GM19468 (cell line): ENCODE measurements at regions not wholly inside any gene's neighbourhood (a gene's known extent, or its start where the extent isn't known, plus 50 kb on each side); places are given as distances from the start of the nearest gene placed in this dataset.

Source experiments
- ATAC-seq: cut with Tn5 transposase; IDR thresholded peaks from one replicate; pipeline ENCODE4 v1.9.1; 2021; ENCODE audit warnings: mild to moderate bottlenecking, moderate library complexity, moderate number of reproducible peaks; ENCODE audit not compliant: unreplicated experiment; ENCODE audit errors: extremely low read depth

DNA sequence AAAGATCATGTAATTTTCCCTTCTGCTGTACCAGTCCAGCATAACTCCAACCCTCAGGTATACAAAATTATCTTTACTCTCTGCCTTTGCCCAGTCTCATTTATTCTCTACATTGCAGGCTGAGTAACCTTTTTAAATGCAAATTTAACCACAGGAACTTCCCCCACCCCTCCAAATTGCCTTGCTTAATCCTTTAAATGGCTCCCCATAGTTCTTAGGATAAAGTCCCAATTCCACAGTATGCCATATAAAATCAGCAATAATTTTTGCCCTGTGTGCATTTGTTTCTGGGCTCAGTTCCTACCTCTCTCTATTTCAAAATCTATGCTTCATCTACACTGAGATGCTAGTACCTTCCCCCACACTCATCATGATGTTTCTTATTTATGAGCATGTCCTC, 879.7 kb downstream of the RPA4 start:
- ATAC-seq, result no peak

DNA sequence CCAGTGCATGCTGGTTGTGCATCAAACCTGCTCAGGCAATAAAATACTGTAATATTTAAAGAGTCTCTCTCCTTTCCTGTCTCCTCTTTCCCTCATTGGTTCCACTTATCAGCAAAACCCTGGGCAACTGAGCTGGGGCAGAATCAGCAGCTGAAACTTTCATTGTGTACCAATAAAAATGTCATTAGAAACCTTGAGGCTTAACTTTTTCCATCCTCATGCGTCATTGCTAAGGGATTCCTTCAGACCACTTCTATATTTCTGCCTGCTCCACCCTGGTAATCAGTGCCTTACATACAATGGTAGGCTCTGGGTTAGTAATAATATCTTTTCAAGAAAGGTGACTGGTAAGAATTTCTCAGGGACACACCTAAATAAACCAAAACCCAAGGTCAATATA, 880.3 kb downstream of the RPA4 start:
- no peak for ATAC-seq

DNA sequence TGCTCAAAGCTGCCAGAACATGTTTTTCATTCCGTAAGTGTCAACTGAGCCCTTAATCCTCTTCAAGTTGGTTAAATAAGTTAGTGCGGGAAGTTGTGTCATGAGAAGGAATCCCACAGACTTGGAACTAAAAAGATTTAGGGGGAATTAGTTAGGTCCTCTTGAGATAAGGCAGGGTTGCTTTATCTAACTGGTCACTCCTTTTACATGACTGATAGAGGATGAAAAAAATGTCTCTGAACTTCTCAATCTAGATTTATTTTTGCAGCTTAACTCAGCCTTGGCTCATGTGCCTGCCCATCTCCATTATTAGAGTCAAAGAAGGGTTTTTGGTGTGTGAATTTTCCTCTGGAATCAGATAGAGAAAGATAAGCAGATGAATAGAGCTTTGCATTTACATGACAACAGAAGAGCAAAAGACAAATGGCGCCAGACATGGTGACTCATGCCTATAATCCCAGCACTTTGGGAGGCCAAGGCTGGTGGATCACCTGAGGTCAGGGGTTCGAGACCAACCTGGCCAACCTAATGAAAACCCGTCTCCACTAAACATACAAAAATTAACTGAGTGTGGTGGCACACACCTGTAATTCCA, 882.9 kb downstream of the RPA4 start:
- no peak for ATAC-seq

DNA sequence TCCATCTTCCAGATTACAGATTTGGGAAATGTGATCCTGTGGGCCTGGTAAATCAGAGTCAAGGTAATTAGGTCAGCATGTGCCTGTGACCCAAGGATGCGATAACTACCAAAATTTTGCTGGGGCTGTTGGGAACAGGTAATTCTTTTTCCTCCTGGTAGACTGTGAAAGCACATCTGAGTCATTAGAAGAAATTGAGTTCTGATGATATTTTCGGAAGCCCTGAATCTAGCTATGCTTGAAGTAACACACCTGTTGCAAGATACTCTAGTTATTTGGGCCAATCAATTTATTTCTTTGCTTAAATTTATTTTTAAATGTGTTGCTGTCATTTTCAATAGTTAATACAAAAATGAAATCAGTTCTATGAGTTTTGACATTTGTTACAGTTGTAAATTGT, 903.6 kb downstream of the RPA4 start:
- ATAC-seq, result no peak

DNA sequence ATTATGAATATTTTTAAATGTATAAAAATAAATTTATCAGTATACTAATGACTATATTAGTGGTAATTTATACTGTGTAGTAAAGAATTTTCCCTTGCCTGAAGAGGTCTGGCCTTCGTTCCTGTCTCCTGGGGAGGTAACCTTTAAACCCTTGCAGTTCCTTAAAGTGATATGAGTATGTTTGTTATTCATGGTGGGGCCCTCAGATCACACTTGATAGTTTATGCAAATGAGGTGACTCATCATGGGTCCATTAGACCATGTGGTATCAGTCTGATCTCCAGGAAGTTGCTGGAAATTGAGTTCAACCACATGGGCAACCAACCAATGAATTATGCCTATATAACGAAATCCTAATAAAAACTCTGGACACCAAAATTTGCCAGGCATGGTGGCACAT, 904.1 kb downstream of the RPA4 start:
- ATAC-seq, result no peak

DNA sequence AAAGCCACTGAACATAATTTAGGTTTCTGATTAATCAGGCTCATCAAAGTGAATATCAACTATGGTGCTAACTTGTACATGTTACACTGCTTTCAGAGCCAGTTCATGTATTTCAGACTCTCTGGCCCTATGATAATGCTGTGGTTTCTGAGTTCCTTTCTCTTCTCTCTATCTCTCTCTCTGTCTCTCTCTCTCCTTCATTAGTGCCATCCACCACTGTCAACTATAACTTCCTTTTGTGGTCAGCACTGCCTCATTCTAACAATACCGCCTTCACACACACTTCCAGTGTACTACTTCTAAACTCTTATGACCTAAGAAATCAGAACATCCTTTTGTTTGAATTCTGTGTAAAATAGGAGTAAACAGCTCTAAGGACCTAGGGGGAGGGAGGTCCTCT, 907.1 kb downstream of the RPA4 start:
- ATAC-seq, result no peak

DNA sequence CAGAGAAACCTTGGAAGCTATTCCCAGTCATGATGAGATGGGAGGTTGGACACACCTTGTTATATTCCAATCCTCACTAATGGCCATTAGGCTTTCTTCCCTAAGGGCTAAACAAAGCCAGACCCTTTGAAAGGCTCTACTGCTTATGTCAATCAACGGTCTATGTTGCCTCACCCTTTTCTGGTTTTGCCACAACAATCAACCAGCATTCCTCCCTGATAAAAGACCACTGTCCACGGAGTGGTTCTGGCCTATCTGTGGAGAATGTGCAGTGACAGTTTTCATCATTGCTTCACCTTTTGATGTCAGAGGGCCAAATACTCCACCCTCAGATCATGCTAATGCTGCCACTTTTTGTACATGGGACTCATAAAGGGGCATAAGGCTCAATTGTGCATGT, 913.4 kb downstream of the RPA4 start:
- ATAC-seq, result no peak

DNA sequence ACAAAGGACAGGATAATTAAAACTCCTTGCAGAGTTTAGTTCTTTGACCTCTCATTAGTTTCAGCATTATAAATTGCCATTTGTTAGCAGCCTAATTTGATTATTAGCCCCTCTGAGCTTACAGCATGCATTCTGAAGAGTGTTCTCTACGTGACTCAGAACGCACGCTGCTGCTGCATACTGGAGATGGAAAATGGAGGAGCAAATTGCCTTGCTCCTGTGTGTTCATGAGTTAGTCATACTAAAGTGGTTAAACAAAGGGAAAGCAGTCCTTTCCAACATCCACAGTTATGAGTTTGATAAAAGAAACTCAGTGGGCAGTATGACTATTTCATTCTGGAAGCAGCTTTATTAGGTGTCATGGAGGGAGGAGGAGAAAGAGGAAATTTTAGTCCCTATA, 922.5 kb downstream of the RPA4 start:
- ATAC-seq, result no peak

DNA sequence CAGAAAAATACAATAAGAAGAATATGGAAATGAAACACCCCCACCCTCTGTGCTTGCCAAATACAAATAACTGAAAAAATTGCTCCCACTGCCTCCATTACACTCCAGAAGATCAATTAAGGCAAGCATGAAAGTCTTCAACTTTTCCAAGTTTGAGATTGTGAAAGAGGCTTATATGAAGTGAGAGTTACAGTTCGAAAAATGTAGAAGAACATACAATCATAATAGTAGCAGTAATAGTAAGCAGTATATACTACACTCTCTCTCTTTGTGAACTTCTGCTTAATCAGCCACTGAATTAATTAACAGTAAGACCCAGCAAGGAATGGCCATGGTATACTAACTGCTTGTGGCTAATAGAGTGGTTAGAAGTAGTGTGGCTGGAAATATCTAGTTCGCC, 923.2 kb downstream of the RPA4 start:
- no peak for ATAC-seq

DNA sequence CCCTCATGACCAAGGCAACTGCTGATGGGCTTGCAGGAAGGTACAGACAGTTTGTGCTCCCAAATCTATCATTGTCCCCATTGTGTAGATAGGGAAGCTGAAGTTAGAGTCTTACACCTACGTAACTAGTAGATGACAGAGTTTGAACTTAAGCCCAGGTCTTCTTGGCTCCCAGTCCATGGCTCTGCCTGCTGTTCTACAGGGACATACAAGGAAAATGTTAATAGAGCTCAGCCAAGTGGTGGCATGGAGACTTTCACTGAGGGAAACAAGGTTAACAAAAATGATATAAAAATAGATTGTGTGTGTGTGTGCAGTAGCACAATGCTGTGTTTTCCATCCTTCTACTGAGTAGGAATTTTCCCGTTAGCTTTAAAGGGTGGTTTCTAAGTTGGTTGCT, 936.5 kb downstream of the RPA4 start:
- no peak for ATAC-seq

DNA sequence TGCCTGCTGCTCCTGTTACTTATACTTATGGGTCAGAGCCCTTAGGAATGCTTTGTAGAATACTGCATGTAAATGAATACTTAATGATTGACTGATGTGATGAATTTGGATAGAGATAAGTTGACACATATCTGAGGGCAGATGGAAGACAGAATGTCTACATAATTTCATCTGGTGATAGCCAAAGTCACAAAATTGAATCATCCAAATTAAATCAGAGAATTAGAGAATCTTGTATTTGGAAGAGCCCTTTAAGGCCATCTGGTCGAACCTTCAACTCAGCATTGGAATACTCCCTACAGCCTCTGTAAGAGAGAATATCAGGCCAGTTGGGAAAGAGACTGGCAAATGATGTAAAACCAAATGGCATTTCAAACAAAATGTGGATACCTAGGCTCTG, 944.8 kb downstream of the RPA4 start:
- no peak for ATAC-seq

DNA sequence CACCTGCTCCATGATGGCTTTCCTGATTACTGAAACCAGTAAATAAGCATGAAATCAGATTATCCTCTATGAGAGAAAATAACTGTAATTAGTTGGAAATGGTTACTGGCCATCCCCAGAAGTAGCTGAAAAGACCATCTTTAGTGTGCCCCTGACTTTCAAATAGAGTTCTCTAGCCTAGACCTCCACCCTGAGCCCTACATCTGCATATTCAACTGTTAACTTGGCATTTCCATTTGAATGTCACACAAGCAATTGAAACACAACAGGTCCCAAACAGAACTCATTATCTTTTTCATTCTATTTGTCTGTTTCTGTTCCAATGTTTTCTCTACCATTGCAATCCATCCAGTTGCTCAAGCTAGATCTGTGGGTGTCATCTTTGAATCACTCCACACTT, 952.3 kb downstream of the RPA4 start:
- ATAC-seq, result no peak

DNA sequence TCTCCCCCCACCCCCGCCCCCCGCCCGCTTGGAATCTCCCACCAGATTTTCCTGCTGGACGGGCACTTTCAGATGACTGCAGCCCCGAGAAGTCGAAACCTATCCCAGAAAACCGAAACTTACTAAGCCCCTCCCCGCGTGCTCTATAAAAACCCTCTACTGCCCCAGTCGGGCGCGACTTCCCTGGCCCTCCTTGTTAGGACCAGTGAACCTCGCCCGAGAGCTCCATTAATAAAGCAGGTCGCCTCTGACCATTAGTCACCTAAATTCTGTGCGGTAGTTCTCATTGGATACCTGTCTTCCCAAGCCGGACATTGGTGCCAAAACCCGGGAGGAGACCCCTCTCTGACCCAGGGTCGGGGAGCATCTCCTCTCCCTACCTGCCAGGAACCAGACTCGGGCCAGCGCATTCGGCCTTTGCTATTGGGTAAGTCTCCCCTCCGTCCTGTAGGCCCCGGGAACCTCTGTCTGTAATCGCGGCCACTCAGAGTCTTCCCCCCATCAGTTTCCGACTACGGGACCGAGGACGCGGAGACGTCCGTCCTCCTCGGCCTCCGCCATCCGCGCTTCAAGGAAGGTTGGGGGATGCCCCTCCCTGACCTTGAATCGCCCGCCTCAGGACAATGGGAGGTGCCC, 958.0 kb downstream of the RPA4 start:
- no peak for ATAC-seq

DNA sequence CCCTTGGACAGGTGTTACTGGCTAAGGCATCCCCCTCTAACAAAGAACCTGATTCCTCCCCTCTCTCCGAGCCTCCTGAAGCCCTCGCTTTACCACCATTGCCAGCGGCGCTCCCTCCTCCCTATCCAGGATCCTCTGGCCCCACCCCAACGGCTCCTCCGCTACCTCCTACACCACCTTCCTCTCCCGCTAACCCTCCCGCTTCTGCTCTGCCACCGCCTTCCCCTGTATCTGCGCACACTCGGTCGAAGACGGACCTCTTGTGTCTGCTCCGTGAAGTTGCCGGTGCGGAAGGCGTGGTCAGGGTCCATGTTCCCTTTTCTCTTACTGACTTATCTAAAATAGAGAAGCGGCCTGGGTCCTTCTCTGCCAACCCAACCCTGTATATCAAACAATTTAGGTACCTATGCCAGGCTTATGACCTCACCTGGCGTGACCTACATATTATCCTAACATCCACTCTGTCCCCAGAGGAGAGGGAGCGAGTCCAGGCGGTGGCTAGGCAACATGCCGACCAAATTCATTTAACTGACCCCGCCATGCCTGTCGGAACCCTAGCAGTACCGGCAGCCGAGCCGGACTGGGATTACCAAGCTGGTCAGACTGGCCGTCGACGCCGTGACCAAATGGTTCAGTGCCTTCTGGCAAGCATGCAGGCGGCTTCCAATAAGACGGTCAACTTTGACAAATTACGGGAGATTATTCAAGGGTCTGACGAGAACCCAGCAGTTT, 958.9 kb downstream of the RPA4 start:
- ATAC-seq, result no peak

DNA sequence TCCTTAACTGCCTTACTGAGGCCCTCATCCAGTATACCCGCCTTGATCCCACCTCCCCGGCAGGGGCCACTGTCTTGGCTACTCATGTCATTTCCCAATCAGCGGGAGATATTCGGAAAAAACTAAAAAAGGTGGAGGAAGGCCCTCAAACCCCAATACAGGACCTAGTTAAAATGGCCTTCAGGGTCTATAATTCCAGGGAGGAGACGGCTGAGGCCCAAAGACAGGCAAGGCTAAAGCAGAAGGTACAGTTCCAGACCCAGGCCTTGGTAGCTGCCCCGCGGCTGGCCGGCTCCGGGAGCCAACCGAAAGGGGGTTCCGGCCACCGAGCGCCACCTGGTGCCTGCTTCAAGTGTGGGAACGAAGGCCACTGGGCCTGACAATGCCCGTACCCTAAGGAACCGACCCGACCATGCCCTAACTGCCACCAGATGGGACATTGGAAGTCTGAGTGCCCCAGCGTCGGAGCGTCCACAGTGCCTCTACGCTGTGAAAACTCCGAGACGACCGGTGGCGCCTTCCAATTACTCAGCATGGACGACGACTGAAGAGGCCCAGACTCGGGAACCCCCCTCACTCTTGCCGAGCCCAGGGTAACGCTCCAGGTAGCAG, 959.6 kb downstream of the RPA4 start:
- ATAC-seq, result no peak

DNA sequence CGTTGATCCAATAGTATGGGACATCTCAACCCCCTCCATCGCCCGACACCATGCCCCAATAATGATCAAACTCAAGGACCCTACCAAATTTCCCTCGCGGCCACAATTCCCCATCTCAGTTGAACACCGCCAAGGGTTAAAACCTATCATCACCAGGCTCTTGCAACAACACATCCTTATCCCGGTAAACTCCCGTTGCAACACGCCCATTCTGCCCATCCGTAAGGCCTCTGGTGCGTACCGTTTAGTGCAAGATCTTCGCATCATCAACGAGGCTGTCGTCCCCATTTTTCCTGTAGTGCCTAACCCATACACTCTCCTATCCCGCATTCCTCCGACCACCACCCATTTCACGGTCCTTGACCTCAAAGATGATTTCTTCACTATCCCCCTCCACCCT, 960.5 kb downstream of the RPA4 start:
- ATAC-seq, result no peak

DNA sequence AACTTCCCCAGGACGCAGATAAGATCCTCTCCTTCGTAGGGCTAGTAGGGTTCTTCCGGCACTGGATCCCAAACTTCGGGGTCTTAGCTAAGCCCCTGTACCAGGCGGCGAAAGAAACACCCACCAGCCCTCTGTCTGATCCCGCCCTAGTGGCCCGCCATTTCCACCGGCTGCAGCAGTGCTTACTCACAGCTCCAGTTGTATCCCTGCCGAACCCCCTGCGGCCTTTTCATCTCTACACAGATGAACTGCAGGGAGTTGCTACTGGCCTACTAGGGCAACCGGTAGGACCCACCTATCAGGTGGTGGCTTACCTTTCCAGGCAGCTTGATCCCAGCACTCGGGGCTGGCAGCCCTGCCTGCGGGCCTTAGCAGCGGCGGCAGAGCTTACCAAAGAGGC, 961.2 kb downstream of the RPA4 start:
- no peak for ATAC-seq

DNA sequence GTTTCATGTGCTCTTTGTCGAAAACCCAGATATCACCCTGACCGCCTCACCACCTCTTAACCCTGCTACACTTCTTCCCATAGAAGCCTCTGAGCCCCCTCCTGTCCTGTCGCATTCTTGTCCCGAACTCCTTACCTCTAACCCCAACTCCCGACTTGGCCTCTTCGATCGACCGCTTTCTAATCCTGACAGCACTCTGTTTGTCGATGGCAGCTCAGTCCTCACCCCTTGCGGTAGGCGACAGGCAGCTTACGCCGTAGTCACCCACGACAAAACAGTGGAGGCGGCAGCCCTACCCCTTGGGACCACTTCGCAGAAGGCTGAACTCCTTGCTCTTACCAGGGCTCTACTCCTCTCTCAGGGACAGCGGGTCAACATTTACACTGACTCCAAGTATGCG, 961.7 kb downstream of the RPA4 start:
- ATAC-seq, result no peak

DNA sequence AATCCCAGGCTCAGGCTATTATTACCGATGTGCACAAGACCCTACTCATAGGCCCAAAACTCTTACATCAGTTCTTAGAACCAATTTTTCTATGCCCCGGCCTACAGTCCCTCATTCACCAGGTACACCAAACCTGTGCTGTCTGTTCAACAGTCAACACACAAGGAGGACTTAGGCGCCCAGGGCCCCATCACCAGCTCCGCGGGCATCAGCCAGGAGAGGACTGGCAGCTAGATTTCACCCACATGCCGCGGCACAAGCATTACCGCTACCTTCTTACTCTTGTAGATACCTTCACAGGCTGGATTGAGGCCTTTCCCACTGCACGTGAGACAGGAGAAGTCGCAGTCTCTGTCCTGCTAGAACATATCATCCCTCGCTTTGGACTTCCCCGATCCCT, 962.5 kb downstream of the RPA4 start:
- ATAC-seq, result no peak

DNA sequence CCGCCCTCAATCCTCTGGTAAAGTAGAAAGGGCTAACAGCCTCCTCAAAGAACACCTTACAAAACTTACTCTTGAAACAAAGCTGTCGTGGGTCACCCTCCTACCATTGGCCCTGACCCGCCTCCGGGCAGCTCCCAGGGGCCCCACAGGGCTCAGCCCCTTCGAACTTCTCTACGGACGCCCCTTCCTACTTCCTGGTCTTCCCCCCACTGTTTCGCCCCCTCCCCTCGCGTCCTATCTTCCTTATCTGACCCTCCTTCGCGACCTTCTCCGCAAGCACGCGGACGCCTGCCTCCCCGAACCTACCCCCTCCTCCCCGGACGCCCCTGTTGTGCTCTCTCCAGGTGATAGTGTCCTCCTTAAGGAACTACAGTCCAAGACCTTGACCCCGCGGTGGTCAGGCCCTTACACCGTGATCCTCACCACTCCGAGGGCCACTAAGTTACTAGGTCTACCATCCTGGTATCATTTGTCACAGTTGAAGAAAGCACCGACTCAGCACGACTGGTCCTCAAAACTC, 963.1 kb downstream of the RPA4 start:
- no peak for ATAC-seq
